GM23338 (cell line): ENCODE measurements at regions not wholly inside any gene's neighbourhood (a gene's known extent, or its start where the extent isn't known, plus 50 kb on each side); places are given as distances from the start of the nearest gene placed in this dataset.

Experiments
- ATAC-seq: fragments of 200-7000 bp; cut with Tn5 transposase; 3 replicates; pipeline ENCODE4 v1.9.1; 2020
- DNase-seq: peaks from one replicate; pipeline ENCODE4 v3.0.0-alpha.2; 2015; ENCODE audit warnings: low spot score
- H2AFZ ChIP-seq: fragments of 200-600 bp; sonication (generic); 2 replicates; pipeline ENCODE4 v1.8.0; 2016; ENCODE audit warnings: antibody characterized with exemption, mild to moderate bottlenecking, moderate library complexity
- H3F3A ChIP-seq: fragments of 200-600 bp; sonication (generic); replicated peaks from 2 replicates; pipeline ENCODE4 v1.8.0; 2017; ENCODE audit warnings: antibody characterized with exemption, mixed run types, low read depth
- H3K27ac ChIP-seq: fragments of 200-600 bp; sonication (generic); 2 replicates; pipeline ENCODE4 v1.6.1; 2016; ENCODE audit warnings: low read depth
- H3K27me3 ChIP-seq: fragments of 200-600 bp; sonication (generic); 2 replicates; pipeline ENCODE4 v1.8.0; 2016; ENCODE audit warnings: mild to moderate bottlenecking, mixed run types, moderate library complexity; ENCODE audit not compliant: insufficient read depth
- H3K36me3 ChIP-seq: fragments of 200-600 bp; sonication (generic); 2 replicates; pipeline ENCODE4 v1.8.0; 2016; ENCODE audit warnings: mild to moderate bottlenecking; ENCODE audit not compliant: insufficient read depth
- H3K4me1 ChIP-seq: fragments of 200-600 bp; sonication (generic); 2 replicates; pipeline ENCODE4 v1.8.0; 2016; ENCODE audit warnings: mild to moderate bottlenecking, moderate library complexity; ENCODE audit not compliant: insufficient read depth
- H3K4me2 ChIP-seq: fragments of 200-600 bp; sonication (generic); 2 replicates; pipeline ENCODE4 v1.7.1; 2017; ENCODE audit warnings: mixed run types
- H3K4me3 ChIP-seq: fragments of 200-600 bp; sonication (generic); 2 replicates; pipeline ENCODE4 v1.6.1; 2016; ENCODE audit warnings: mixed run types
- H3K79me2 ChIP-seq: fragments of 200-600 bp; sonication (generic); replicated peaks from 2 replicates; pipeline ENCODE4 v1.8.0; 2017; ENCODE audit warnings: mild to moderate bottlenecking; ENCODE audit not compliant: insufficient read depth
- H3K9me2 ChIP-seq: fragments of 200-600 bp; sonication (generic); 2 replicates; pipeline ENCODE4 v1.8.0; 2017; ENCODE audit not compliant: insufficient read depth
- H4K20me1 ChIP-seq: fragments of 200-600 bp; sonication (generic); replicated peaks from 2 replicates; pipeline ENCODE4 v1.8.0; 2017; ENCODE audit warnings: mild to moderate bottlenecking; ENCODE audit not compliant: insufficient read depth
- H3K27ac Mint-ChIP-seq: 2 replicates; pipeline ENCODE4 v1.8.0; 2020; ENCODE audit warnings: inconsistent platforms, mild to moderate bottlenecking, moderate library complexity, mixed read lengths
- H3K27me3 Mint-ChIP-seq: 3 replicates; pipeline ENCODE4 v1.8.0; 2022; ENCODE audit warnings: low read depth, mild to moderate bottlenecking, moderate library complexity, mixed read lengths, inconsistent platforms; ENCODE audit not compliant: insufficient read depth, poor library complexity
- H3K36me3 Mint-ChIP-seq: 3 replicates; pipeline ENCODE4 v1.8.0; 2021; ENCODE audit warnings: low read depth, mild to moderate bottlenecking, inconsistent platforms, moderate library complexity, mixed read lengths
- H3K4me1 Mint-ChIP-seq: 3 replicates; pipeline ENCODE4 v1.8.0; 2020; ENCODE audit warnings: mild to moderate bottlenecking, inconsistent platforms, mixed read lengths
- H3K4me3 Mint-ChIP-seq: 3 replicates; pipeline ENCODE4 v1.8.0; 2021; ENCODE audit warnings: moderate library complexity, mild to moderate bottlenecking, inconsistent platforms, mixed read lengths
- H3K9me3 Mint-ChIP-seq: 3 replicates; pipeline ENCODE4 v1.8.0; 2020; ENCODE audit warnings: moderate library complexity, mild to moderate bottlenecking, inconsistent platforms, mixed read lengths
- CREB1 ChIP-seq: fragments of 250-450 bp; sonication (Bioruptor Pico); IDR thresholded peaks from 2 replicates; pipeline ENCODE4 v1.5.0; 2020; ENCODE audit warnings: low read depth, mild to moderate bottlenecking, moderate library complexity
- EZH2phosphoT487 ChIP-seq: fragments of 200-600 bp; sonication (generic); IDR thresholded peaks from one replicate; pipeline ENCODE4 v1.8.1; 2018; ENCODE audit warnings: antibody characterized with exemption; ENCODE audit not compliant: unreplicated experiment
- JUNB ChIP-seq: IDR thresholded peaks from one replicate; pipeline ENCODE4 v1.6.1; 2016; ENCODE audit warnings: antibody characterized with exemption; ENCODE audit not compliant: unreplicated experiment
- NANOG ChIP-seq: IDR thresholded peaks from 2 replicates; pipeline ENCODE4 v1.6.1; 2016; ENCODE audit warnings: antibody characterized with exemption, borderline replicate concordance
- POLR2AphosphoS5 ChIP-seq: IDR thresholded peaks from 2 replicates; pipeline ENCODE4 v1.6.1; 2016; ENCODE audit warnings: antibody characterized with exemption, low read depth
- ZNF114 ChIP-seq: fragments of 250-450 bp; sonication (Bioruptor Pico); IDR thresholded peaks from 2 replicates; pipeline ENCODE4 v1.5.0; 2020; ENCODE audit warnings: mild to moderate bottlenecking, moderate library complexity
- ZNF331 ChIP-seq: fragments of 250-450 bp; sonication (Bioruptor Pico); IDR thresholded peaks from 2 replicates; pipeline ENCODE4 v1.5.0; 2020; ENCODE audit warnings: low read depth, mild to moderate bottlenecking, moderate library complexity
- TF ChIP-seq, protein P1 (sequence below): fragments of 250-450 bp; sonication (Bioruptor Pico); IDR thresholded peaks from 2 replicates; pipeline ENCODE4 v1.5.0; 2020; ENCODE audit warnings: mild to moderate bottlenecking, moderate library complexity
- TF ChIP-seq, protein P2 (sequence below): IDR thresholded peaks from one replicate; pipeline ENCODE4 v1.6.1; 2018; ENCODE audit warnings: antibody characterized with exemption; ENCODE audit not compliant: unreplicated experiment
- TF ChIP-seq, protein P3 (sequence below): IDR thresholded peaks from 2 replicates; pipeline ENCODE4 v1.6.1; 2016; ENCODE audit warnings: antibody characterized with exemption

DNA sequence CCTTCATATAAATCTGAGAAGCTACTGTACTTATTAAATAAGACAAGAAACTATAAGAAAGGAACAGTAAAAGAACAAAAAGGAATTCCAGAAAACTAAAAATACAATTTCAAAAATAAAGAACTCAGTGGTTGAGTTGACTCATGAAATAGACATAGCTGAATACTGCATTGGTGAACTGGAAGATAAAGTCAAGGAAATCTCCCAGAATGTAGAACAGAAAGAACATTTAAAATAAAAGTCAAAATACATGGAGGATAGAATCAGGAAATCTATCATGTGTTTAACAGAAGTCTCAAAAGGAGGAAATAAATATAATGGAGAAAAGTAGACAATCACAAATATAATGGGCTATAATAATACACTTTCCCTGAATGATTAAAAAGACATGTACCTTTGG, 136.4 kb upstream of the PMFBP1 start (continued):
- TF ChIP-seq, protein P1, sequence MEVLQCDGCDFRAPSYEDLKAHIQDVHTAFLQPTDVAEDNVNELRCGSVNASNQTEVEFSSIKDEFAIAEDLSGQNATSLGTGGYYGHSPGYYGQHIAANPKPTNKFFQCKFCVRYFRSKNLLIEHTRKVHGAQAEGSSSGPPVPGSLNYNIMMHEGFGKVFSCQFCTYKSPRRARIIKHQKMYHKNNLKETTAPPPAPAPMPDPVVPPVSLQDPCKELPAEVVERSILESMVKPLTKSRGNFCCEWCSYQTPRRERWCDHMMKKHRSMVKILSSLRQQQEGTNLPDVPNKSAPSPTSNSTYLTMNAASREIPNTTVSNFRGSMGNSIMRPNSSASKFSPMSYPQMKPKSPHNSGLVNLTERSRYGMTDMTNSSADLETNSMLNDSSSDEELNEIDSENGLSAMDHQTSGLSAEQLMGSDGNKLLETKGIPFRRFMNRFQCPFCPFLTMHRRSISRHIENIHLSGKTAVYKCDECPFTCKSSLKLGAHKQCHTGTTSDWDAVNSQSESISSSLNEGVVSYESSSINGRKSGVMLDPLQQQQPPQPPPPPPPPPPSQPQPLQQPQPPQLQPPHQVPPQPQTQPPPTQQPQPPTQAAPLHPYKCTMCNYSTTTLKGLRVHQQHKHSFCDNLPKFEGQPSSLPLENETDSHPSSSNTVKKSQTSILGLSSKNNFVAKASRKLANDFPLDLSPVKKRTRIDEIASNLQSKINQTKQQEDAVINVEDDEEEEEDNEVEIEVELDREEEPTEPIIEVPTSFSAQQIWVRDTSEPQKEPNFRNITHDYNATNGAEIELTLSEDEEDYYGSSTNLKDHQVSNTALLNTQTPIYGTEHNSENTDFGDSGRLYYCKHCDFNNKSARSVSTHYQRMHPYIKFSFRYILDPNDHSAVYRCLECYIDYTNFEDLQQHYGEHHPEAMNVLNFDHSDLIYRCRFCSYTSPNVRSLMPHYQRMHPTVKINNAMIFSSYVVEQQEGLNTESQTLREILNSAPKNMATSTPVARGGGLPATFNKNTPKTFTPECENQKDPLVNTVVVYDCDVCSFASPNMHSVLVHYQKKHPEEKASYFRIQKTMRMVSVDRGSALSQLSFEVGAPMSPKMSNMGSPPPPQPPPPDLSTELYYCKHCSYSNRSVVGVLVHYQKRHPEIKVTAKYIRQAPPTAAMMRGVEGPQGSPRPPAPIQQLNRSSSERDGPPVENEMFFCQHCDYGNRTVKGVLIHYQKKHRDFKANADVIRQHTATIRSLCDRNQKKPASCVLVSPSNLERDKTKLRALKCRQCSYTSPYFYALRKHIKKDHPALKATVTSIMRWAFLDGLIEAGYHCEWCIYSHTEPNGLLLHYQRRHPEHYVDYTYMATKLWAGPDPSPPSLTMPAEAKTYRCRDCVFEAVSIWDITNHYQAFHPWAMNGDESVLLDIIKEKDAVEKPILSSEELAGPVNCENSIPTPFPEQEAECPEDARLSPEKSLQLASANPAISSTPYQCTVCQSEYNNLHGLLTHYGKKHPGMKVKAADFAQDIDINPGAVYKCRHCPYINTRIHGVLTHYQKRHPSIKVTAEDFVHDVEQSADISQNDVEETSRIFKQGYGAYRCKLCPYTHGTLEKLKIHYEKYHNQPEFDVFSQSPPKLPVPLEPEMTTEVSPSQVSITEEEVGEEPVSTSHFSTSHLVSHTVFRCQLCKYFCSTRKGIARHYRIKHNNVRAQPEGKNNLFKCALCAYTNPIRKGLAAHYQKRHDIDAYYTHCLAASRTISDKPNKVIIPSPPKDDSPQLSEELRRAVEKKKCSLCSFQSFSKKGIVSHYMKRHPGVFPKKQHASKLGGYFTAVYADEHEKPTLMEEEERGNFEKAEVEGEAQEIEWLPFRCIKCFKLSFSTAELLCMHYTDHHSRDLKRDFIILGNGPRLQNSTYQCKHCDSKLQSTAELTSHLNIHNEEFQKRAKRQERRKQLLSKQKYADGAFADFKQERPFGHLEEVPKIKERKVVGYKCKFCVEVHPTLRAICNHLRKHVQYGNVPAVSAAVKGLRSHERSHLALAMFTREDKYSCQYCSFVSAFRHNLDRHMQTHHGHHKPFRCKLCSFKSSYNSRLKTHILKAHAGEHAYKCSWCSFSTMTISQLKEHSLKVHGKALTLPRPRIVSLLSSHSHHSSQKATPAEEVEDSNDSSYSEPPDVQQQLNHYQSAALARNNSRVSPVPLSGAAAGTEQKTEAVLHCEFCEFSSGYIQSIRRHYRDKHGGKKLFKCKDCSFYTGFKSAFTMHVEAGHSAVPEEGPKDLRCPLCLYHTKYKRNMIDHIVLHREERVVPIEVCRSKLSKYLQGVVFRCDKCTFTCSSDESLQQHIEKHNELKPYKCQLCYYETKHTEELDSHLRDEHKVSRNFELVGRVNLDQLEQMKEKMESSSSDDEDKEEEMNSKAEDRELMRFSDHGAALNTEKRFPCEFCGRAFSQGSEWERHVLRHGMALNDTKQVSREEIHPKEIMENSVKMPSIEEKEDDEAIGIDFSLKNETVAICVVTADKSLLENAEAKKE (CRISPR knock-in tag), result no peak
- TF ChIP-seq POLR2AphosphoS5, result no peak

DNA sequence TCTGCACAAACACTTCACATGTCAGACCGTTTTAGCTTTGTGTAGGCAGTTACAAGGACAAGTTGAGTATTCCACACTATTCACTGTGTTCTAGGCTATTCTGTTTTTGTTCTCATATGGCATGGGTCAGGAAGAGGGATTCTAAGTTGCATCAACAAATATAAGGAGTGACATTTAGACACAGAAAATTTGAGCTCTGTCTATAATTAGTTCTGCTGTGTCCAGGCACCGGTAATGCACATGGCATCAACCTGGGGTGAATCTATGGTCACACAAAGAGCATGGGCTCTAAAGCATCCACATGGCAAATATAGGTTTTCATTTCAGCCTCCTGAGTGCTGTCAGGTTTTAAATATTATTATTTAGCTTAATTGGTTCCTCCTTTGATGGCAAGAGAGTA, 130.4 kb upstream of the PMFBP1 start:
- Histone ChIP-seq H3K36me3 (no peaks in the 10 kb centered on the region), H2AFZ (no peak overlapping the region), H3K79me2 (no peaks in the 10 kb centered on the region), H3K27ac (no peak overlapping the region), H3K4me3 (no peak overlapping the region), H3F3A (no peaks in the 10 kb centered on the region), H4K20me1 (no peaks in the 10 kb centered on the region), H3K4me2 (no peak overlapping the region), H3K27me3 (no peaks in the 10 kb centered on the region), H3K4me1 (no peaks in the 10 kb centered on the region), H3K9me2 (no peaks in the 10 kb centered on the region)
- Mint-ChIP-seq H3K4me3 (no peak overlapping the region), H3K4me1 (no peaks in the 10 kb centered on the region; the same call in 2 of the 3 replicates), H3K9me3 (peaks cover 6% of the 10 kb centered on the region; the same call in 2 of the 3 replicates), H3K27ac (no peak overlapping the region), H3K27me3 (no peaks in the 10 kb centered on the region), H3K36me3 (peaks cover 3% of the 10 kb centered on the region; the same call in 2 of the 3 replicates)
- ATAC-seq (no peak), DNase-seq (no peak)
- TF ChIP-seq NANOG (no peak), ZNF331 (CRISPR knock-in tag) (no peak), JUNB (no peak), EZH2phosphoT487 (no peak), POLR2AphosphoS5 (no peak), CREB1 (no peak), ZNF114 (CRISPR knock-in tag) (no peak)
- TF ChIP-seq, protein P2, sequence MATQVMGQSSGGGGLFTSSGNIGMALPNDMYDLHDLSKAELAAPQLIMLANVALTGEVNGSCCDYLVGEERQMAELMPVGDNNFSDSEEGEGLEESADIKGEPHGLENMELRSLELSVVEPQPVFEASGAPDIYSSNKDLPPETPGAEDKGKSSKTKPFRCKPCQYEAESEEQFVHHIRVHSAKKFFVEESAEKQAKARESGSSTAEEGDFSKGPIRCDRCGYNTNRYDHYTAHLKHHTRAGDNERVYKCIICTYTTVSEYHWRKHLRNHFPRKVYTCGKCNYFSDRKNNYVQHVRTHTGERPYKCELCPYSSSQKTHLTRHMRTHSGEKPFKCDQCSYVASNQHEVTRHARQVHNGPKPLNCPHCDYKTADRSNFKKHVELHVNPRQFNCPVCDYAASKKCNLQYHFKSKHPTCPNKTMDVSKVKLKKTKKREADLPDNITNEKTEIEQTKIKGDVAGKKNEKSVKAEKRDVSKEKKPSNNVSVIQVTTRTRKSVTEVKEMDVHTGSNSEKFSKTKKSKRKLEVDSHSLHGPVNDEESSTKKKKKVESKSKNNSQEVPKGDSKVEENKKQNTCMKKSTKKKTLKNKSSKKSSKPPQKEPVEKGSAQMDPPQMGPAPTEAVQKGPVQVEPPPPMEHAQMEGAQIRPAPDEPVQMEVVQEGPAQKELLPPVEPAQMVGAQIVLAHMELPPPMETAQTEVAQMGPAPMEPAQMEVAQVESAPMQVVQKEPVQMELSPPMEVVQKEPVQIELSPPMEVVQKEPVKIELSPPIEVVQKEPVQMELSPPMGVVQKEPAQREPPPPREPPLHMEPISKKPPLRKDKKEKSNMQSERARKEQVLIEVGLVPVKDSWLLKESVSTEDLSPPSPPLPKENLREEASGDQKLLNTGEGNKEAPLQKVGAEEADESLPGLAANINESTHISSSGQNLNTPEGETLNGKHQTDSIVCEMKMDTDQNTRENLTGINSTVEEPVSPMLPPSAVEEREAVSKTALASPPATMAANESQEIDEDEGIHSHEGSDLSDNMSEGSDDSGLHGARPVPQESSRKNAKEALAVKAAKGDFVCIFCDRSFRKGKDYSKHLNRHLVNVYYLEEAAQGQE, result no peak
- TF ChIP-seq, protein P3, sequence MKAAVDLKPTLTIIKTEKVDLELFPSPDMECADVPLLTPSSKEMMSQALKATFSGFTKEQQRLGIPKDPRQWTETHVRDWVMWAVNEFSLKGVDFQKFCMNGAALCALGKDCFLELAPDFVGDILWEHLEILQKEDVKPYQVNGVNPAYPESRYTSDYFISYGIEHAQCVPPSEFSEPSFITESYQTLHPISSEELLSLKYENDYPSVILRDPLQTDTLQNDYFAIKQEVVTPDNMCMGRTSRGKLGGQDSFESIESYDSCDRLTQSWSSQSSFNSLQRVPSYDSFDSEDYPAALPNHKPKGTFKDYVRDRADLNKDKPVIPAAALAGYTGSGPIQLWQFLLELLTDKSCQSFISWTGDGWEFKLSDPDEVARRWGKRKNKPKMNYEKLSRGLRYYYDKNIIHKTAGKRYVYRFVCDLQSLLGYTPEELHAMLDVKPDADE, result no peak
